ENCODE measurements at regions not wholly inside any gene's neighbourhood (a gene's known extent, or its start where the extent isn't known, plus 50 kb on each side); places are given as distances from the start of the nearest gene placed in this dataset.

- TF ChIP-seq ZFP3 (CRISPR knock-in tag; IDR thresholded peaks at IDR 0.05) (no peak), TCF4 (CRISPR knock-in tag; IDR thresholded peaks at IDR 0.05; ENCODE audit: borderline replicate concordance) (no peak), ZNF8 (CRISPR knock-in tag; IDR thresholded peaks at IDR 0.05) (no peak), ESRRG (CRISPR knock-in tag; IDR thresholded peaks at IDR 0.05) (no peak), CREB5 (CRISPR knock-in tag; IDR thresholded peaks at IDR 0.05; ENCODE audit: low read depth) (no peak), CSDC2 (CRISPR knock-in tag; IDR thresholded peaks at IDR 0.05) (no peak), ZFP30 (CRISPR knock-in tag; IDR thresholded peaks at IDR 0.05) (no peak), OSR1 (CRISPR knock-in tag; IDR thresholded peaks at IDR 0.05) (no peak), RARB (CRISPR knock-in tag; IDR thresholded peaks at IDR 0.05) (no peak), GLIS3 (CRISPR knock-in tag; IDR thresholded peaks at IDR 0.05) (no peak), ZC3H10 (CRISPR knock-in tag; IDR thresholded peaks at IDR 0.05) (no peak), PPARA (CRISPR knock-in tag; IDR thresholded peaks at IDR 0.05; ENCODE audit: borderline replicate concordance) (no peak), ARNTL (CRISPR knock-in tag; IDR thresholded peaks at IDR 0.05; ENCODE audit: borderline replicate concordance, low read depth) (no peak)
These were observed 435.5 kb downstream of the TAF11L14 start (continued) for GRCh38 chr5:18069790-18070189.

DNA sequence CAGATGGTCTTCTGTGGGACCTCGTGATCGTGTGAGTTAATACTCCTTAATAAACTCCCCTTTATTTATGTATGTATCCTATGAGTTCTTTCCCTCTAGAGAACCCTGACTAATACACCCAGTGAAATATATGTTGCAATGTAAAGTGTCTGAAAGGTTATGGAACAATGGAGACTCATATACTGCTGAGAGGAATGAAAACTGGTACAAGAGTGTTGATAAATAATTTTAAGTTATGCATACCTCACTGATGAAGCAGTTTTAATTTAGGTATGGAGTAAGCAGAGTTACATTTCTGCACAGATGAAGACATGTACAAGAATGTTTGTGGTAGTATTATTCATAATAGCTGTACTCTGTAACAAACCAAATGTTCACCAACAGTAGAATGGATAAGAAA lies 438.3 kb downstream of the TAF11L14 start:
- TF ChIP-seq ZNF70 (CRISPR knock-in tag; IDR thresholded peaks at IDR 0.05) (no peak), ZFP30 (CRISPR knock-in tag; IDR thresholded peaks at IDR 0.05) (no peak), OSR1 (CRISPR knock-in tag; IDR thresholded peaks at IDR 0.05) (no peak), GLIS3 (CRISPR knock-in tag; IDR thresholded peaks at IDR 0.05) (no peak), TOX (CRISPR knock-in tag; IDR thresholded peaks at IDR 0.05; ENCODE audit: borderline replicate concordance) (no peak)
- TF ChIP-seq, protein P1, sequence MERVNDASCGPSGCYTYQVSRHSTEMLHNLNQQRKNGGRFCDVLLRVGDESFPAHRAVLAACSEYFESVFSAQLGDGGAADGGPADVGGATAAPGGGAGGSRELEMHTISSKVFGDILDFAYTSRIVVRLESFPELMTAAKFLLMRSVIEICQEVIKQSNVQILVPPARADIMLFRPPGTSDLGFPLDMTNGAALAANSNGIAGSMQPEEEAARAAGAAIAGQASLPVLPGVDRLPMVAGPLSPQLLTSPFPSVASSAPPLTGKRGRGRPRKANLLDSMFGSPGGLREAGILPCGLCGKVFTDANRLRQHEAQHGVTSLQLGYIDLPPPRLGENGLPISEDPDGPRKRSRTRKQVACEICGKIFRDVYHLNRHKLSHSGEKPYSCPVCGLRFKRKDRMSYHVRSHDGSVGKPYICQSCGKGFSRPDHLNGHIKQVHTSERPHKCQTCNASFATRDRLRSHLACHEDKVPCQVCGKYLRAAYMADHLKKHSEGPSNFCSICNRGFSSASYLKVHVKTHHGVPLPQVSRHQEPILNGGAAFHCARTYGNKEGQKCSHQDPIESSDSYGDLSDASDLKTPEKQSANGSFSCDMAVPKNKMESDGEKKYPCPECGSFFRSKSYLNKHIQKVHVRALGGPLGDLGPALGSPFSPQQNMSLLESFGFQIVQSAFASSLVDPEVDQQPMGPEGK (CRISPR knock-in tag; IDR thresholded peaks at IDR 0.05; ENCODE audit: borderline replicate concordance): no peak
- no peak for ATAC-seq

- no peak for ATAC-seq
- TF ChIP-seq TCF4 (CRISPR knock-in tag; IDR thresholded peaks at IDR 0.05; ENCODE audit: borderline replicate concordance) (no peak), CREB5 (CRISPR knock-in tag; IDR thresholded peaks at IDR 0.05; ENCODE audit: low read depth) (no peak), ISL1 (CRISPR knock-in tag; IDR thresholded peaks at IDR 0.05) (no peak), PPARA (CRISPR knock-in tag; IDR thresholded peaks at IDR 0.05; ENCODE audit: borderline replicate concordance) (no peak), ZC3H10 (CRISPR knock-in tag; IDR thresholded peaks at IDR 0.05) (no peak), ESRRG (CRISPR knock-in tag; IDR thresholded peaks at IDR 0.05) (no peak), CSDC2 (CRISPR knock-in tag; IDR thresholded peaks at IDR 0.05) (no peak), ZFP30 (CRISPR knock-in tag; IDR thresholded peaks at IDR 0.05) (no peak), GLIS3 (CRISPR knock-in tag; IDR thresholded peaks at IDR 0.05) (no peak), ZFP3 (CRISPR knock-in tag; IDR thresholded peaks at IDR 0.05) (no peak), TOX (CRISPR knock-in tag; IDR thresholded peaks at IDR 0.05; ENCODE audit: borderline replicate concordance) (no peak)
- TF ChIP-seq, protein P2, sequence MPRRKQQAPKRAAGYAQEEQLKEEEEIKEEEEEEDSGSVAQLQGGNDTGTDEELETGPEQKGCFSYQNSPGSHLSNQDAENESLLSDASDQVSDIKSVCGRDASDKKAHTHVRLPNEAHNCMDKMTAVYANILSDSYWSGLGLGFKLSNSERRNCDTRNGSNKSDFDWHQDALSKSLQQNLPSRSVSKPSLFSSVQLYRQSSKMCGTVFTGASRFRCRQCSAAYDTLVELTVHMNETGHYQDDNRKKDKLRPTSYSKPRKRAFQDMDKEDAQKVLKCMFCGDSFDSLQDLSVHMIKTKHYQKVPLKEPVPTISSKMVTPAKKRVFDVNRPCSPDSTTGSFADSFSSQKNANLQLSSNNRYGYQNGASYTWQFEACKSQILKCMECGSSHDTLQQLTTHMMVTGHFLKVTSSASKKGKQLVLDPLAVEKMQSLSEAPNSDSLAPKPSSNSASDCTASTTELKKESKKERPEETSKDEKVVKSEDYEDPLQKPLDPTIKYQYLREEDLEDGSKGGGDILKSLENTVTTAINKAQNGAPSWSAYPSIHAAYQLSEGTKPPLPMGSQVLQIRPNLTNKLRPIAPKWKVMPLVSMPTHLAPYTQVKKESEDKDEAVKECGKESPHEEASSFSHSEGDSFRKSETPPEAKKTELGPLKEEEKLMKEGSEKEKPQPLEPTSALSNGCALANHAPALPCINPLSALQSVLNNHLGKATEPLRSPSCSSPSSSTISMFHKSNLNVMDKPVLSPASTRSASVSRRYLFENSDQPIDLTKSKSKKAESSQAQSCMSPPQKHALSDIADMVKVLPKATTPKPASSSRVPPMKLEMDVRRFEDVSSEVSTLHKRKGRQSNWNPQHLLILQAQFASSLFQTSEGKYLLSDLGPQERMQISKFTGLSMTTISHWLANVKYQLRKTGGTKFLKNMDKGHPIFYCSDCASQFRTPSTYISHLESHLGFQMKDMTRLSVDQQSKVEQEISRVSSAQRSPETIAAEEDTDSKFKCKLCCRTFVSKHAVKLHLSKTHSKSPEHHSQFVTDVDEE (CRISPR knock-in tag; IDR thresholded peaks at IDR 0.05): no peak
- TF ChIP-seq, protein P1 (CRISPR knock-in tag; IDR thresholded peaks at IDR 0.05; ENCODE audit: borderline replicate concordance): no peak
These were observed 440.7 kb downstream of the TAF11L14 start for GRCh38 chr5:18074961-18075360.

DNA sequence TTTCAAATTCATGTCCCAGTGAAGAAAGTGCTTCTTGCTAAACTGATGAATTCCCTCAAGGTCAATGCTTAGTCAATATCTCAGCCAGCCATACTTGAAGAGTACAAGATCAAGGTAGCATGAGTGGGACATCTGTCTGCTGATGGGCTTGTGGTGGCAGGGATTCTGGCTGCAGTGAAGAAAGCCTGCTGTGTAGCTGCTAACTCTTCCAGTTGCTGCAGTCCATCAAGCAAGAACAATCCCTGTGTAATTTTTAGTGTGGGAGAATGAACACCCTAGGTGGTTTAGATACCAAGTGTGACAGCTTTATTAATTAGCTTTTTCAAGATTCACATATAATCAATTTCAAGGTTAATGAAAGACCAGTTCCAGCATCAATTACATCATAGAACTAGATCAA lies 443.9 kb downstream of the TAF11L14 start:
- ATAC-seq: no peak
- TF ChIP-seq RARB (CRISPR knock-in tag; IDR thresholded peaks at IDR 0.05): no peak
- no peak for TF ChIP-seq BACH2 (CRISPR knock-in tag; IDR thresholded peaks at IDR 0.05; ENCODE audit: borderline replicate concordance)
- TF ChIP-seq POU6F1 (CRISPR knock-in tag; IDR thresholded peaks at IDR 0.05; ENCODE audit: borderline replicate concordance, low read depth): no peak
